ENCODE measurements at regions not wholly inside any gene's neighbourhood (a gene's known extent, or its start where the extent isn't known, plus 50 kb on each side); places are given as distances from the start of the nearest gene placed in this dataset.
"Not testable (repeated sequence)": the region's sequence is repeated elsewhere in the genome, so short reads cannot be mapped to it uniquely, and the experiment has no call there.

DNA sequence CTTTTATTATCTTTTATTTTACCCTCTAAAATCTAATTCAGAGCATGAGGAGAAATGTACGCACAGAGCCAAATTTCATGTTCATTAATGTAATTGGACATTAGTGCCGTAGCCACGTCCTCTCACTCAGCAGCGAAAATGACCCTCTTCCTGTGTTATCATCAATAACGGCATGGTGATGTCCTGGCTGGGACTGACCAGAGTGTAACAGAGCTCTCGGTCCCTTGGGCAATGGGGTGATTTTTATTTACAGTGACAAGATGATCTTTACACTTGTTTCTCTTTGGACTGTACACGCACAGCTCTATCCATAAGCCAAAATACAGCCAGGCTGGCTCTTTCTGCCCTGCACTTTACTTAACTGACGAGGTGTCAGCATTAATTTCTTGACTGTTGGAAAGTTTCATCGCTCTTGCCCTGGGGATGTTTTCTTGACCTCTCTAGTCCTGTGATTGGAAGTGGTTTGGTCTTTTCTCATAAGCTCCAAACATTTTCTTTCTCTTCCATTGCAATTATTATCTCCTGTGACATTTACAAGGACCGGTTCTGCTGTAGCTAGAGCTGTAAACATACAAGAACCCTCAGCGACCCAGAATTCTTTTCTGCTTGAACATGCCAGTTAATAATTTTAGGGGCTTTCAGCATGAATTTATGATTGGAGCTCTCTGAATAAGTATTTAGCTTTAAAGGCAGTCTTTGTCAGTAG lies 308.0 kb upstream of the PIK3C3 start:
- no peak overlapping the region for H3K27ac Mint-ChIP-seq
- H3K4me3 Mint-ChIP-seq: no peak overlapping the region
- ATAC-seq (no peak), DNase-seq (ENCODE audit: low spot score in 2 of 2) (no peak)
- H3K9me3 Mint-ChIP-seq: peaks cover 3% of the 10 kb centered on the region
- no peaks in the 10 kb centered on the region for H3K36me3 Mint-ChIP-seq
- H3K4me1 Mint-ChIP-seq: no peaks in the 10 kb centered on the region

DNA sequence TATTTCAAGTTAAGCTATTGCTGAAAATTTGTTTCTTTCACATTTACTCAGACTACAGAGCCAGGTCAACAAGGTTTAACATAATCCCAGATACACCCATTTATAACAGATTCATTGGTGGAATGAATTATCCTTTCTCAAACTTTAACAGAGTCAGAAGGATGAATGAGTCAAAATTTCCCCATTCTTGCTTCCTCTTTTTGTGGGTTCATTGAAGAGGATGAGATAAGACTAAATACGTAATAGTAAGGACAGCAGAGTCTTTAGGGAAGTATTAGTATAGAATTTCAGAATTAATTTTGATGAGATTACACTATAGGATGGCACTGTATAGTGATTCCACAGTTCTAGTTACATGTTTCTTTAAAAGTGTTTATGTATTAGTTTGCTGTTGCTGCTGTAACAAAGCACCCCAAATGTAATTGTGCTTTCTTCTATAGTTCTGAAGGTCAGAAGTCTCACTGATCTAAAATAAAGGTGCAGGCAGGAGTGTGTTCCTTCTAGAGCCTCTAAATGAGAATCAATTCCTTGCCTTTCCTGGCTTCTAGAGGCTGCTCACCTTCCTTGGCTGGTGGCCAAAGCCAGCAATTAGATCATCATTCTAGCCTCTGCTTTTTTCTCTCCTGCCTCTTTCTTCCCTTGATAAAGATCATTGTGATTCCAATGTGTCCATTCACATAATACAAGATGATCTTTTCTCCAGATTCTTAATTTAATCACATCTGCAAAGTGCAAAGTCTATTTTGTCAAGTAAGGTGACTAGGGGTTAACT lies 309.3 kb upstream of the PIK3C3 start:
- ATAC-seq (no peak), DNase-seq (ENCODE audit: low spot score in 2 of 2) (no peak)
- Mint-ChIP-seq H3K4me1 (no peaks in the 10 kb centered on the region), H3K9me3 (peaks cover 6% of the 10 kb centered on the region), H3K36me3 (no peaks in the 10 kb centered on the region), H3K4me3 (no peak overlapping the region), H3K27ac (no peak overlapping the region)

DNA sequence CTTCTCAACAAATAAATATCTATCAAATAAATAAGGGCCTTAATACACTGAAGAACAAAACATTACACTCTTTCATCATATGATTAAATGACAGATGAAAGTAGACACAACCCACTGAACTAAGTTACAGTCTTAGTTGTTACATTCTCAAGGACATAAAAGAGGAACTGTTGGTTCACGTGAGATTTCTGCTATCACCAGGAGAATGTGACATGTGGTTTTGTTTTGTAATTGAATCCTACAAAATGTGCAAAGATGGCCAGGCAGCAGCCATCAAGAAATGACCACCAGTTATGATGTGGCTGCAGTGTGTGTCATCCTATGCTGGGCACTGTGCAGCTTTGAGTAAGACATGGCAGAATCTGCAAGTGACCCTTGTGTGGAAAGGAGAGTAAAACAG lies 310.6 kb upstream of the PIK3C3 start:
- Mint-ChIP-seq H3K27ac (no peak overlapping the region), H3K4me1 (no peaks in the 10 kb centered on the region), H3K4me3 (no peak overlapping the region), H3K36me3 (no peaks in the 10 kb centered on the region), H3K9me3 (peaks cover 7% of the 10 kb centered on the region)
- no peak for ATAC-seq
- no peak for DNase-seq (ENCODE audit: low spot score in 2 of 2)

DNA sequence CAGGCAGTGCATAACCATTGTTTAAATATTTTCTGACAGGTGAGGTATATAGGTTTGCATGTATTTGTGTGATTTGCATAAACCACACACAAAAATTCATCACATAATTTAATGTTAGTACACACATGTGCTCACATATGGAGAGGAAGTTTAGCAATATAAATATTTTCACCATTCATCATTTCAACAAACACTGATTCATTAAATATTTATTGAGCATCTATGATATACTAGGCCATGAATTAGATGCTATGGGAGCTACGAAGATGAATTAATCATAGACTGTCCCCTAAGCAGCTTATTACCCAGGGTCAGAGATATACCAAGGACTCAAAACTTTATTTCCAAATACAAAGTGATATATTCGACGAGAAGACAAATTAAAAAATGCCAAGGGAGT lies 311.6 kb upstream of the PIK3C3 start:
- Mint-ChIP-seq H3K36me3 (no peaks in the 10 kb centered on the region), H3K4me3 (no peak overlapping the region), H3K9me3 (peaks cover 14% of the 10 kb centered on the region), H3K4me1 (no peaks in the 10 kb centered on the region), H3K27ac (no peak overlapping the region)
- ATAC-seq (no peak), DNase-seq (ENCODE audit: low spot score in 2 of 2) (no peak)

DNA sequence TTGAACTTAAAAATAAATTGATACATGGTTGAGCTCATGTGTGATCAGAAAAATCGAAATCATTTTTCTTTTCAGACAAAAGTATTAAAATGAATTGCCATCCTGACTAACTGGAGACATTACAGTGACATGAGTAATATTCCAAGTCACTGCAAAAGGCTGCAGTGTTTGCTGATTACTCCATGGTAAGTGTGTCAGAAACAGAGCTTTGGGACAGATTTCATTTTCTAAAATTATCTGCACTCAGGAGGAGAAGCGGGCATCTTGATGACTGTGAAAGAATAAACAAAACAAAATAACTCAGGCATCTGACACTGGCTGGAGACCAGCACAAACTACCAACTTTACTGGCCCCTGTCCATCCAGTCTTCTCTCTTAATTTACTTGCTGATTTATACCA lies 312.3 kb upstream of the PIK3C3 start:
- Mint-ChIP-seq H3K4me1 (no peaks in the 10 kb centered on the region), H3K9me3 (peaks cover 14% of the 10 kb centered on the region), H3K36me3 (no peaks in the 10 kb centered on the region), H3K27ac (no peak overlapping the region), H3K4me3 (no peak overlapping the region)
- DNase-seq (ENCODE audit: low spot score in 2 of 2) (no peak), ATAC-seq (no peak)

DNA sequence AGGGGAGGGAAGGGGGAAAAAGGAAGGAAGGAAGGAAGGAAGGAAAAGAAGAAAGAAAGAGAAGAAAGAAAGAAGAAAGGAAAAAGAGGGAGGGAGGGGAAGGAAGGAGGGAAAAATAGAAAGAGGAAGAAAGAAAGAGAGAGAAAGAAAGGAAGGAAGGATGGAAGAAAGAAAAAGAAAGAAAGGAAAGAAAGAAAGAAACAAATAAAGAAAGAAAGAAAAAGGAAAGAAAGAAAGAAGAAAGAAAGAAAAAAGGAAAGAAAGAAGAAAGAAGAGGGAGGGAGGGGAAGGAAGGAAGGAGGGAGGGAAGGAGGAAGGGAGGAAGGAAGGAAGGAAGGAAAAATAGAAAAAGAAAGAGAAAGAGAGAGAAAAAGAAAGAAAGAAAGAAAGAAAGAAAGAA lies 315.8 kb upstream of the PIK3C3 start:
- no peaks in the 10 kb centered on the region for H3K36me3 Mint-ChIP-seq
- ATAC-seq (no peak), DNase-seq (ENCODE audit: low spot score in 2 of 2) (no peak)
- no peak overlapping the region for H3K4me3 Mint-ChIP-seq
- H3K4me1 Mint-ChIP-seq: no peaks in the 10 kb centered on the region
- H3K27ac Mint-ChIP-seq: no peak overlapping the region
- peaks cover 16% of the 10 kb centered on the region for H3K9me3 Mint-ChIP-seq

DNA sequence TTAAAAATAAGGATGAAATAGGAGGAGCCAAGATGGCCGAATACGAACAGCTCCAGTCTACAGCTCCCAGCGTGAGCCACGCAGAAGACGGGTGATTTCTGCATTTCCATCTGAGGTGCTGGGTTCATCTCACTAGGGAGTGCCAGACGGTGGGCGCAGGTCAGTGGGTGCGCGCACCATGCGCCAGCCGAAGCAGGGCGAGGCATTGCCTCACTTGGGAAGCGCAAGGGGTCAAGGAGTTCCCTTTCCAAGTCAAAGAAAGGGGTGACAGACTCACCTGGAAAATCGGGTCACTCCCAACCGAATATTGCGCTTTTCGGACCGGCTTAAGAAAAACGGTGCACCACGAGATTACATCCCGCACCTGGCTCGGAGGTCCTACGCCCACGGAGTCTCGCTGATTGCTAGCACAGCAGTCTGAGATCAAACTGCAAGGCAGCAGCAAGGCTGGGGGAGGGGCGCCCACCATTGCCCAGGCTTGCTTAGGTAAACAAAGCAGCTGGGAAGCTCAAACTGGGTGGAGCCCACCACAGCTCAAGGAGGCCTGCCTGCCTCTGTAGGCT lies 323.2 kb upstream of the PIK3C3 start:
- H3K36me3 Mint-ChIP-seq, H3K4me1 Mint-ChIP-seq, H3K4me3 Mint-ChIP-seq: not testable (repeated sequence)

DNA sequence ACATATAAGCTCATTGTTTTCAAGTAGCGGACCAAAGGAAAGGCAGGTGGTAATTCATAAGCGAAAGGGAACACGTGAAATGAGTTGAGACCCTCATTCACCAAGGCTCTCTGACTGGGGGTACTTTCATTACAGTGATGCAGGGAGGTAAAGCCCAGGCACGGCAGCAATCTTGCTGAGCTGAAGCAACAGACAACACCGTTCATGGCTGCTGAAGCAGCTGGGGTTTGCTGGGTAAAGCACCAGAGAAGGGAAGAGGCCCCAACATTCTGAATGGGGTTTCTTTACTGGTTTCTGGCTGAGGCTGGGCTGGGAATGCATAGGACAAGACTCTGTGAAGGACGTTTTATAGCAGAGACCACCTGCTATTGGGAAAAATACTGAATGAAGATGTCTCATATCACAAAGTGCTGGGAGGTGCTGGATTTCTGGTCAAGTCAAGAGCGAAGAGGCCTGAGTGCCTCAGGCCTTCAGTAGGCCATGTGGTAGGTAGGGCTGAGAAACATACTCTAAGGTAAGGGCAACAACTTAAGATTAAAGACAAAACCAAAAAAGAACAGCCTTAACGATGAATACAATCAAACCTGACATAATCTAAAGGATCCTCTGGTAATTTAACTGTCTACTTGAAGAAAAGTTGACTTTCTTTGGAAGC lies 324.7 kb upstream of the PIK3C3 start:
- Mint-ChIP-seq H3K4me1 (no peaks in the 10 kb centered on the region), H3K9me3 (peaks cover 11% of the 10 kb centered on the region), H3K36me3 (no peaks in the 10 kb centered on the region), H3K4me3 (no peak overlapping the region), H3K27ac (no peak overlapping the region)
- ATAC-seq: no peak
- no peak for DNase-seq (ENCODE audit: low spot score in 2 of 2)

More for the DNA sequence above, 323.2 kb upstream of the PIK3C3 start:
- not testable (repeated sequence) for H3K9me3 Mint-ChIP-seq; DNase-seq (ENCODE audit: low spot score in 2 of 2); ATAC-seq; H3K27ac Mint-ChIP-seq

DNA sequence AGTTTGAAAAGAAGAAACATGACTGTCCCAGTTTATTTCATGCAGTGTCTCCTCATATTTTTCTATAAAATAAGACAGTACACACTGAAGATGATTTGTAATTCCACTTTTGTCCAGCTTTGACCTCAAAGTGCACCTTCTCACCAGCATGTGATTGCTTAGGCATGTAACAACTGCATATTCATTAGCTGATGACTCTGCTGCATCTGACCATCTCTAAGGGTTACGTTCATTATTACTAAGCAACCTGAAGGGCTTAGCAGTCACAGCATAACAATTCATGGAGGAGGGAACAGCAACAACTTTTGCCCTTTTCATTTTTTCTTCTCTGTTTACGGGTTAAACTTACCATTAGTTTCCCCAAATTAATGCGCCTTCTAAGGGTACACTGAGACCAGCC lies 330.6 kb upstream of the PIK3C3 start:
- no peak overlapping the region for H3K27ac Mint-ChIP-seq
- no peak for ATAC-seq
- no peaks in the 10 kb centered on the region for H3K4me1 Mint-ChIP-seq
- DNase-seq (ENCODE audit: low spot score in 2 of 2): no peak
- H3K36me3 Mint-ChIP-seq: no peaks in the 10 kb centered on the region
- H3K9me3 Mint-ChIP-seq: peaks cover 8% of the 10 kb centered on the region
- H3K4me3 Mint-ChIP-seq: no peak overlapping the region

DNA sequence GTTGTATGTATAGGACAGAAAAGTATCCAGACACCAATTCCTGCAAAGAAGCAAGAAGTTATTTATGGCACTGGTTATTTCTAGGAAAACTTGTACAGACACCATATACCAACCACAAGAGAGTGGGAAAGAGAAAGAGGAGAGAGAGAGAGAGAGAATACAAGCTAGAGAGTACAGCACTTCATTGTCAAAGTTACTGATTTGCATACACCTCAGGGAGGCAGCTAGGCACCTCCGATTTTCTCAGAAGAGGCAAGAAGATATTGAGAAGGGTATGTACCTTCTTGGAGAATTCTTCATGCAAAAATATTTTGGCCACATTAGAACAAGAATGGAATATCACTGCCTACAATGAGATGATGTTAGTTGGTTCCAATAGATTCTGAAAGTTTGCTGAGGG lies 333.9 kb upstream of the PIK3C3 start:
- Mint-ChIP-seq H3K4me3 (no peak overlapping the region), H3K36me3 (no peaks in the 10 kb centered on the region), H3K4me1 (no peaks in the 10 kb centered on the region), H3K27ac (no peak overlapping the region), H3K9me3 (peaks cover 11% of the 10 kb centered on the region)
- DNase-seq (ENCODE audit: low spot score in 2 of 2) (no peak), ATAC-seq (no peak)

DNA sequence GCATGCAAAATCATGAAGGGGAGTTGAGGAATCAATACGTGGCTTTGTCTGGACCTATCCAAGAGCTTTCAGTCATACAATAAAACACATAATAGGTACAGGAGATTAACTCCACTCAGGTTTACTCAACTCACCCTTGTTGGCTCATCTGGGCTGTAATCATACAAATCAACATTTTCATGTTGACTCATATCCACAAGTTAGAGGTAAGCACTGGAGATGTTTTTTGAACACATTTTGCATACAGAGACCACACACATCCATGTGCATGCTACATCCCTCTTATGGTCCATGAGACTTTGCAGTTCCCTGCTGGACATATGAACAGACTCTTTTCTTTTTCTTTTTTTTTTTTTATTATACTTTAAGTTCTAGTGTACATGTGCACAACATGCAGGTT lies 336.9 kb upstream of the PIK3C3 start:
- ATAC-seq: no peak
- H3K36me3 Mint-ChIP-seq: no peaks in the 10 kb centered on the region
- no peaks in the 10 kb centered on the region for H3K4me1 Mint-ChIP-seq
- no peak for DNase-seq (ENCODE audit: low spot score in 2 of 2)
- H3K9me3 Mint-ChIP-seq: peaks cover 5% of the 10 kb centered on the region
- no peak overlapping the region for H3K27ac Mint-ChIP-seq
- H3K4me3 Mint-ChIP-seq: no peak overlapping the region

DNA sequence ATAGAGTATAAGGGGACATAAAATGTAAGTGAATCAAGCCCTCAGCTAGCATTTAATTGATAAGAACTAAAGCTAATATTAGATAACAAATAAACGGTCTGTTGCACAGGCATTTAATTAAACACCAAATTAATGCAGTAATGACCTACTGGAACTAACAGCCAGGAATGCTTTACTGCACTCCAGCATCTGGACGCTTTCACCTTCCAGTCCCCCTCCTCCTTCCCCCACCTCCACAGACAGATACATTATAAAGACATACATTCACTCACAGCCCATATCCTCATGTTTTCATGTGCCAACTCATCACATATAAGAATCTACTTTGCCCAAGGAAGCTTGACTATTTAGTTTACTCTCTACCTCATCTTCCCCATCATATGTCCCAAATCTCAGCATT lies 337.4 kb upstream of the PIK3C3 start:
- ATAC-seq (no peak), DNase-seq (ENCODE audit: low spot score in 2 of 2) (no peak)
- Mint-ChIP-seq H3K36me3 (no peaks in the 10 kb centered on the region), H3K9me3 (peaks cover 5% of the 10 kb centered on the region), H3K4me3 (no peak overlapping the region), H3K27ac (no peak overlapping the region), H3K4me1 (no peaks in the 10 kb centered on the region)

DNA sequence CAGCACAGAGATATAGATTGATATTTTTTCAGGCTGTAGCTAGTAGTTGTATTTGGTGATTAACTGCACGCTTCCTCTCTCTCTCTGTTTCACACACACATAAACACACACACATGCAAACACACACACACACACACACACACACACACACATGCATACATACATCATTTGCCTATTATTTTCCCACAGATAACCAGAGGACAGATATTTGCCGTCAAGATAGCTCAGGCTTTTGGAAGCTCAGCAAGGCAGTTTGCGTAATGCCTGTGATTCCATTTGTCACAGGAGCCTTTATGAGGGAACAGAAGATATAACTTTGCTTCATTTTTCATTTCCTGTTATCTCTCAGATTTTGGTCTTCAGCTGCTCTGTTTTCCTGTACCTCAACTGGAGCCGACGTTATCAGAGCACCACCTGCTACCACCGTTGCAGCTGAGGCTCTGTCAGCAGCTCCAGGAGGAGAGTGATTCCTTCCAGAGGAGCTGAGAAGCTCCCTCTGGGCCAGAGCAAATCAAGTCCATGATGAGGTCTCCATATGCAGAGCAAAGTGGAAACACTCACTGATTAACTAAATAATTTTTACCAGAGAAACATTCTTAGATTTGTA lies 341.9 kb upstream of the PIK3C3 start:
- no peak for DNase-seq (ENCODE audit: low spot score in 2 of 2)
- Mint-ChIP-seq H3K36me3 (no peaks in the 10 kb centered on the region), H3K4me1 (no peaks in the 10 kb centered on the region), H3K9me3 (peaks cover 11% of the 10 kb centered on the region), H3K4me3 (no peak overlapping the region), H3K27ac (no peak overlapping the region)
- ATAC-seq: no peak

DNA sequence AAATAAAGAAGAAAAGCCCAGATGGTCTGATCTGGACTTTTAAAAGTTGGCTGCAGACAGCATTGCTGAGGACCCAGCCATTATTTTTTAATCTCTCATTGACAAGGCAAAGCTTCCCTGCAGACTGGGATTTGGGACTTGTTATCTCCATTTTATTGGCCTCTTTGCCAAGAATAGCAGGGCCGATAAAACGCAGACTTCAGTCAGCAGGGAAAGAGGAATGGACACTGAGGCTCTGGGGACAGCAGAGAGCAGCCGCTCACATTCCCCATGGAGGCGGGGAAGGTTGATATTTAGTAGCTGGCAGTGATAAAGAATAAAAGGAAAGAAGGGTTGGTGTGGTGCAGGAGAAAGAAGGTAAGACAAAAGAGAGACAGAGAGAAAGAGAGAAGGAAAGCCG lies 350.1 kb upstream of the PIK3C3 start:
- Mint-ChIP-seq H3K27ac (no peak overlapping the region), H3K36me3 (peaks cover 5% of the 10 kb centered on the region), H3K4me3 (no peak overlapping the region), H3K9me3 (peaks cover 23% of the 10 kb centered on the region), H3K4me1 (no peaks in the 10 kb centered on the region)
- DNase-seq (ENCODE audit: low spot score in 2 of 2) (no peak), ATAC-seq (no peak)

DNA sequence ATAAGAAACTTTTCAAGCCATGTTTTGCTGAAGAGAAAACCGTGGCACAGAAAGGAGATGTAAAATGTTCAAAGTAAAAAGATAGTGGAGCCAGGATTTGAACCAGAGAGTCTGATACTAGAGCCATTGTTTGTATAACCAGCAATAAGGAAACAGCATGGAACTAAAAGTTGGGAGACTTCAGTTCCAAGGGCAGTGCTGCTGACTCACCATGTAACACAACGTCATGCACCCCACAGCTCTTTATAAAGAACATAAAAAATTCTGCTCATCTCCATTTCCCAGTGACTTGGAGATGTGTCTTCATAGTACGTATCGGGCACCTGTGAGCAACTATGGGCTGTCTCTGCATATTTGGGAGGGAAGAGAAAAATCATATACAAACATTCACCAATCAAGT lies 353.0 kb upstream of the PIK3C3 start:
- Mint-ChIP-seq H3K27ac (no peak overlapping the region), H3K4me1 (no peaks in the 10 kb centered on the region), H3K4me3 (no peak overlapping the region), H3K36me3 (peaks cover 5% of the 10 kb centered on the region), H3K9me3 (peaks cover 18% of the 10 kb centered on the region)
- no peak for ATAC-seq
- DNase-seq (ENCODE audit: low spot score in 2 of 2): no peak

Measured in stimulated activated effector memory CD8-positive, alpha-beta T cell treated with anti-CD3 and anti-CD28 coated beads, Interleukin-12 subunit alpha, Interleukin-12 subunit beta, amount 100 ng/mL, for 72 hours (primary cell).